ENCODE measurements at regions not wholly inside any gene's neighbourhood (a gene's known extent, or its start where the extent isn't known, plus 50 kb on each side); places are given as distances from the start of the nearest gene placed in this dataset.

DNA sequence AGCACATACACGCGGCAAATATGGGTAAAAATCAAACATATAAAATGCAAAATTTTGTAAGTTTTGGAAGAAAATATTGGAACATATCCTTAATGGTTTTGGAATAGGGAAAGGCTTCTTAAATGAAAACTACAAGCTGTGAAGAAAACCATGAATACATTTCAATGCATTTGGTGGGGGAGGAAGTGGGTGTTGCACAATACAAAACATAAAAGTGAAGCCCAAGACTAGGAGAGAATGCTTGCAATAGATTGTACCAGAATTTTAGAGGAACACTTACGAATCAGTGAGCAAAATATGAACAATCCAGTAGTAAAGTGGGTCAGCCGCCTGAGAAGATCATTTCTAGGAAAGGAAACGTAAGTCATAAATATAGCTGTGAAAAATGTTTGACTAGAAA, 322.6 kb upstream of the MKI67 start:
- no peak overlapping the region for H3K4me3 ChIP-seq (ENCODE audit: low read depth, low read length)
- TF ChIP-seq, protein P1, sequence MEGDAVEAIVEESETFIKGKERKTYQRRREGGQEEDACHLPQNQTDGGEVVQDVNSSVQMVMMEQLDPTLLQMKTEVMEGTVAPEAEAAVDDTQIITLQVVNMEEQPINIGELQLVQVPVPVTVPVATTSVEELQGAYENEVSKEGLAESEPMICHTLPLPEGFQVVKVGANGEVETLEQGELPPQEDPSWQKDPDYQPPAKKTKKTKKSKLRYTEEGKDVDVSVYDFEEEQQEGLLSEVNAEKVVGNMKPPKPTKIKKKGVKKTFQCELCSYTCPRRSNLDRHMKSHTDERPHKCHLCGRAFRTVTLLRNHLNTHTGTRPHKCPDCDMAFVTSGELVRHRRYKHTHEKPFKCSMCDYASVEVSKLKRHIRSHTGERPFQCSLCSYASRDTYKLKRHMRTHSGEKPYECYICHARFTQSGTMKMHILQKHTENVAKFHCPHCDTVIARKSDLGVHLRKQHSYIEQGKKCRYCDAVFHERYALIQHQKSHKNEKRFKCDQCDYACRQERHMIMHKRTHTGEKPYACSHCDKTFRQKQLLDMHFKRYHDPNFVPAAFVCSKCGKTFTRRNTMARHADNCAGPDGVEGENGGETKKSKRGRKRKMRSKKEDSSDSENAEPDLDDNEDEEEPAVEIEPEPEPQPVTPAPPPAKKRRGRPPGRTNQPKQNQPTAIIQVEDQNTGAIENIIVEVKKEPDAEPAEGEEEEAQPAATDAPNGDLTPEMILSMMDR (IDR thresholded peaks at IDR 0.05; ENCODE audit: borderline replicate concordance, insufficient read depth, low read depth, low read length): no peak

DNA sequence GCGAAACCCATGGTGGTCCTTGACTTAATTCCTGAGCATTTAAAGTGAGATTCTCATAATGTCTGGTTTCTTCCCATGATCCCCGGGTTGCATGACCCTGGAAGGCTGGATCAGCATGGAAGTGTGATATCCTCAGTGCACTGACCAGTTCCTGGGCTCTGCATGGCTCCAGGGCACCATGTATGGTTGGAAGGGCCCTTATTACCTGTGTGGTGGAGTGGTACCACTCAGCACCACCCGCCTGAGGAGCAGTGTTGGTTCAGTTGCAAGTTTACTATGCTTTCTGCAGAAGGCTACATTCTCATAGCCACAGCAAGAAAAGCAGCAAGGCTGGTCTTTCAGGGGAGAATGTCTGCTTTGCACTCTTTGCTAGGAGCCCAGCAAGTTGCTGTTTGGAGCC, 325.7 kb upstream of the MKI67 start:
- TF ChIP-seq, protein P1 (IDR thresholded peaks at IDR 0.05; ENCODE audit: borderline replicate concordance, insufficient read depth, low read depth, low read length): no peak
- no peak overlapping the region for H3K4me3 ChIP-seq (ENCODE audit: low read depth, low read length)

DNA sequence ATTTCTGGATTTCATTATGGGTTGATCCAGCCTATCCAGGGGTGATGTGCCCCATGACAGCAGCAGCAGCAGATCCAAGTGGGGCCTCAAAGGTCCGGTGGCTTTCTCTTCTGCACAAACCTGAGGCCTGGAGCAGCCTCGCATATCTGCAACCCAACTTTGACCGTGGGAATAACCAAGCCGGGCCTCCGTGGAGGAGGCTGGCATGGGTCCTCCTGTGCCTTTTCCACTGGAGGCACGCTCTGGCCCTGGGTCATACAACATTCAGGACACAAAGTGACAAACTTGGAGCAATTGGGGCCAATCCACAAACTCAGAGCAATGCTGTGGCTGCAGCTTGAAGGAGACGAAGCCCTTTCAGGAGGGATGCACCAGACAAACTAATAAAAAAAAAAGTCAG, 330.0 kb upstream of the MKI67 start:
- H3K4me3 ChIP-seq (ENCODE audit: low read depth, low read length): no peak overlapping the region
- TF ChIP-seq, protein P1 (IDR thresholded peaks at IDR 0.05; ENCODE audit: borderline replicate concordance, insufficient read depth, low read depth, low read length): no peak

DNA sequence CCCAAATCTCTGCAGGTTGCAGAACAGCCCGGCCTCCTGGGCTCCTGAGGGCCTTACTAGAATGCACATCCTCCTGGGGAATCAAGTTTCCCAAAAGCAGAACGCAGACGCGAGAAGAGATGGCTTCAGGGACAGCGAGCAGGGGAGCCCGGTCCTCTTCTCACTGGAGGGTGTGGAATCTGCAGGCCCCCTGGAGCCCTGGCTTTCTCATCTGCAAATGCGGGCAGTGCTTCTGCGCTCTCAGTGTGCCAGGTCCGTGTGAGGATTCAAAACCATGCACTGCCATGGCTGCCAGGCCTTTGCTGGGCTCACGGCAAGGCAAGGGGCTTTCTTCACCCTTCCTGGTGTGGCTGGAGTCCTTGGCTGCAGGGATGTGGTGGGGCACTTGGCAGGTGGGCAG, 330.9 kb upstream of the MKI67 start:
- no peak overlapping the region for H3K4me3 ChIP-seq (ENCODE audit: low read depth, low read length)
- TF ChIP-seq, protein P1 (IDR thresholded peaks at IDR 0.05; ENCODE audit: borderline replicate concordance, insufficient read depth, low read depth, low read length): no peak

DNA sequence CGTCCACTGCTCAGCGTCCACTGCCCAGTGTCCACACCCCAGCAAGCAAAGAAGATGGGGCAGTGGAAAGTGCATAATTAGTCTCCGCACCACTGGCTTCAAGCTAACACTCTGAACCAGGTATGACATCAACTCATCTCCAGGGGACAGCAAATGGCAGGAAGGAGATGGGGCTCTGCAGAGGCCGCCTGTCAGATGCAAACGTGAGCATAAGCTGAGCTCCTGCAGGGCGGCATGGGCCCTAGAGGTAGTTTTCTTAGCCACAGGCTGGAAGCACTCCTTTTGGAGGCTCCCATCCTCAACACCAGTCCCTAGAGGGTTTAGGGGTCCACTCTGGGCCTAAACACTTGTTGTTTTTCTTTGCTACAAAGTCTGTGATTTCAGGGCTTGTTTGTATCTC, 335.8 kb upstream of the MKI67 start:
- no peak overlapping the region for H3K4me3 ChIP-seq (ENCODE audit: low read depth, low read length)
- TF ChIP-seq, protein P1 (IDR thresholded peaks at IDR 0.05; ENCODE audit: borderline replicate concordance, insufficient read depth, low read depth, low read length): no peak

DNA sequence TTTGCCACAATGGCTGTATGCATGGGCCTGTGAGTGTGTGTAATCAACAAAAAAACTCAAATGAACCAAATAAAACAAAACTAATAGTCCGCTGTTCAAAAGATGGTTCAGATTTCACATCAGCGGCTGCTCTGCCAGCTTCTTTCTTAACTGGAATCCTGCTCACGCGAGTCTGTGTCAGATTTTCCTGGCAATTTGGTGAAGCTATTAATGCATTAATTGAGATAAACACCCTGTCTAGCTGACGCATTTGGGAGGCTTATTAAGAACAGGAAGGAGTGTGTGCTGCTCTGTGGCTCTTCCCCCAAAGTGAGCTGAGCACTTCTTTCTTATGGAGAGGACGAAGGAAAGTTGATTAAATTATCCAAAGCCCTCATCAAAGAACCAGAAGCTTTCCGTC, 336.6 kb upstream of the MKI67 start:
- TF ChIP-seq, protein P1 (IDR thresholded peaks at IDR 0.05; ENCODE audit: borderline replicate concordance, insufficient read depth, low read depth, low read length): no peak
- no peak overlapping the region for H3K4me3 ChIP-seq (ENCODE audit: low read depth, low read length)

DNA sequence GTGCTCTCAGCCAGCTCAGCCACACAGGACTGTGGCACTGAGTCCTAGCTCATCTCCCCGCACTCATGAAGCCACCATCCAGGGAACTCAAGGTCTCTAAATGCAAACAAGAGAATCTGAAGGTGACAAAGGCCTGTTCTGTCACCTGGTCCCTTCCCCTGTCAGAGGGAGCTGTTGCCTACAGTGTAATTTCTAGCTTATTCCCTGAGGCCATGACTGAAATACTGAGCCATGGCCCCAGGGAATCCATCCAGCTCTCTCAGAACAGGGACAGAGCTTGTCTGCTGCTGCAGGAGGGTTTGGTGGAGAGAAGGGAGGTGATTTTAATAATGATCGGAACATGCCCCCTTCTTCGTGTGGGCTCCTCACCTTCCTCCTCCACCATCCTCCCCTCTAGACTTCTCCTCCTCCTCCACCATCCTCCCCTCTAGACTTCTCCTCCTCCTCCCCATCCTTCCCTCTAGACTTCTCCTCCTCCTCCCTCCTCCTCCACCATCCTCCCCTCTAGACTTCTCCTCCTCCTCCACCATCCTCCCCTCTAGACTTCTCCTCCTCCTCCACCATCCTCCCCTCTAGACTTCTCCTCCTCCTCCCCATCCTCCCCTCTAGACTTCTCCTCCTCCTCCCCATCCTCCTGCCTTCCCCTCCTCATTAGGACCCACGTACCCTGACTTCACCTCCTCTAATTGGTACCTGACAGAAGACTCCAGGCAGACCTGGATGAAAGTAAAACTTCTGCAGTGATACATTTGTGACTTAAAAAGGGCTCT, 338.0 kb upstream of the MKI67 start:
- TF ChIP-seq, protein P1 (IDR thresholded peaks at IDR 0.05; ENCODE audit: borderline replicate concordance, insufficient read depth, low read depth, low read length): no peak
- no peak overlapping the region for H3K4me3 ChIP-seq (ENCODE audit: low read depth, low read length)
